ENCODE measurements at regions not wholly inside any gene's neighbourhood (a gene's known extent, or its start where the extent isn't known, plus 50 kb on each side); places are given as distances from the start of the nearest gene placed in this dataset.

GRCh38 chr5:96252596-96252995, 180.5 kb downstream of the PCSK1 start:
- WGBS, 2 donors: 27 to 29% methylated on average over 4 of the region's 4 CpGs
- Histone ChIP-seq H3K27ac (peak overlapping the region in 1 of 4 donors; percentile 20), H3K36me3 (no peaks in the 10 kb centered on the region), H3K4me3 (no peak overlapping the region), H3K9me3 (no peaks in the 10 kb centered on the region), H3K27me3 (no peaks in the 10 kb centered on the region), H3K4me1 (peaks cover 15 to 53% (median 28%) of the 10 kb centered on the region in 3 donors)
- ATAC-seq: peak in 1 of 4 donors; percentile 13
- FAIRE-seq: no peak
- intact Hi-C loops (cut with DNase I): no loop called here
- TF ChIP-seq, protein P1, sequence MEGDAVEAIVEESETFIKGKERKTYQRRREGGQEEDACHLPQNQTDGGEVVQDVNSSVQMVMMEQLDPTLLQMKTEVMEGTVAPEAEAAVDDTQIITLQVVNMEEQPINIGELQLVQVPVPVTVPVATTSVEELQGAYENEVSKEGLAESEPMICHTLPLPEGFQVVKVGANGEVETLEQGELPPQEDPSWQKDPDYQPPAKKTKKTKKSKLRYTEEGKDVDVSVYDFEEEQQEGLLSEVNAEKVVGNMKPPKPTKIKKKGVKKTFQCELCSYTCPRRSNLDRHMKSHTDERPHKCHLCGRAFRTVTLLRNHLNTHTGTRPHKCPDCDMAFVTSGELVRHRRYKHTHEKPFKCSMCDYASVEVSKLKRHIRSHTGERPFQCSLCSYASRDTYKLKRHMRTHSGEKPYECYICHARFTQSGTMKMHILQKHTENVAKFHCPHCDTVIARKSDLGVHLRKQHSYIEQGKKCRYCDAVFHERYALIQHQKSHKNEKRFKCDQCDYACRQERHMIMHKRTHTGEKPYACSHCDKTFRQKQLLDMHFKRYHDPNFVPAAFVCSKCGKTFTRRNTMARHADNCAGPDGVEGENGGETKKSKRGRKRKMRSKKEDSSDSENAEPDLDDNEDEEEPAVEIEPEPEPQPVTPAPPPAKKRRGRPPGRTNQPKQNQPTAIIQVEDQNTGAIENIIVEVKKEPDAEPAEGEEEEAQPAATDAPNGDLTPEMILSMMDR (IDR thresholded peaks at IDR 0.05): no peak
- DNase-seq: no peak

- 90 to 98% methylated on average over 2 of the region's 2 CpGs for WGBS, 2 donors
- H3K4me3 ChIP-seq: no peak overlapping the region
- H3K4me1 ChIP-seq: peaks cover 22 to 63% (median 40%) of the 10 kb centered on the region in 3 donors
- ATAC-seq (no peak), FAIRE-seq (no peak), DNase-seq (no peak)
- intact Hi-C loops (cut with DNase I): no loop called here
- H3K27ac ChIP-seq: no peak overlapping the region
- TF ChIP-seq, protein P1 (IDR thresholded peaks at IDR 0.05): no peak
- no peaks in the 10 kb centered on the region for H3K36me3 ChIP-seq
- no peaks in the 10 kb centered on the region for H3K27me3 ChIP-seq
- H3K9me3 ChIP-seq: no peaks in the 10 kb centered on the region
These were observed 182.3 kb downstream of the PCSK1 start for GRCh38 chr5:96250782-96251181.

DNA sequence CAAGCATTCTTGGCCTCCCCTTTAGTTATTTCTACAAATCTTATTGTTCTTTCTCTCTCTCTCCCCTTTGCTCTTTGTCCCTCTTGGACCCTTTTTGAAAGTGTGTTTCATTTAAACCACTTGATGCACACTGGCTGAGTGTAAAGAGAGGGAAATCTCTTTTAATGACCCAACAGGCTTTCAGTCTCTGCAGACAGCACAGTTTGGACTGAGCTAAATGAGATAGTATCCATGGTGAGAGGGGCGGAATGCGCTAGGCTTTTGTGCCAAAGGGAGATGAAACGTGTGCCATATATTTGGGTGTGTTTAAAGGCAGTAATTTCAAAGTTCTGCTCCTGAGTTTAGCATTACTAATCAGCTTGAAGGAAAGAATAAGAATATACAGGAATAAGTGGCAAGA, 184.9 kb downstream of the PCSK1 start:
- H3K4me1 ChIP-seq: peaks cover 20 to 59% (median 52%) of the 10 kb centered on the region in 3 donors
- FAIRE-seq: no peak
- no peak for ATAC-seq

GRCh38 chr5:96247708-96248107, 185.3 kb downstream of the PCSK1 start:
- 18 to 26% methylated on average over 2 of the region's 2 CpGs for WGBS, 2 donors
- peak overlapping the region; percentile 8 to 84 (median 47) for H3K27ac ChIP-seq
- H3K4me3 ChIP-seq: no peak overlapping the region
- peak in 2 of 4 donors; percentile 4 to 5 for ATAC-seq
- TF ChIP-seq, protein P1 (IDR thresholded peaks at IDR 0.05): no peak
- H3K27me3 ChIP-seq: no peaks in the 10 kb centered on the region
- H3K9me3 ChIP-seq: no peaks in the 10 kb centered on the region
- H3K4me1 ChIP-seq: peaks cover 20 to 56% (median 51%) of the 10 kb centered on the region in 3 donors
- intact Hi-C loops (cut with DNase I): no loop called here
- no peak for FAIRE-seq
- DNase-seq: peak in 1 of 6 donors; percentile 21
- no peaks in the 10 kb centered on the region for H3K36me3 ChIP-seq

More for the DNA sequence above, 184.9 kb downstream of the PCSK1 start:
- no peaks in the 10 kb centered on the region for H3K27me3 ChIP-seq
- no peak for DNase-seq
- TF ChIP-seq, protein P1 (IDR thresholded peaks at IDR 0.05): no peak
- WGBS, 2 donors: 59 to 66% methylated on average over 3 of the region's 3 CpGs
- H3K27ac ChIP-seq: peak overlapping the region; percentile 8 to 84 (median 47)
- H3K4me3 ChIP-seq: no peak overlapping the region
- intact Hi-C loops (cut with DNase I): no loop called here
- no peaks in the 10 kb centered on the region for H3K9me3 ChIP-seq
- H3K36me3 ChIP-seq: no peaks in the 10 kb centered on the region

- intact Hi-C loops (cut with DNase I): no loop called here
- Histone ChIP-seq H3K4me3 (no peak overlapping the region), H3K27ac (peak overlapping the region; percentile 8 to 84 (median 47)), H3K36me3 (no peaks in the 10 kb centered on the region), H3K27me3 (no peaks in the 10 kb centered on the region), H3K4me1 (peaks cover 20 to 51% (median 46%) of the 10 kb centered on the region in 3 donors), H3K9me3 (no peaks in the 10 kb centered on the region)
- DNase-seq (peak in 3 of 6 donors; percentile 17 to 48 (median 35)), FAIRE-seq (no peak), ATAC-seq (peak; percentile 61 to 79 (median 68))
- TF ChIP-seq, protein P1 (IDR thresholded peaks at IDR 0.05): no peak
- 39 to 42% methylated on average over 4 of the region's 4 CpGs for WGBS, 2 donors
These were observed 185.8 kb downstream of the PCSK1 start for GRCh38 chr5:96247097-96247701.

Measured in pancreas (tissue), 10 donors.